ENCODE measurements at regions not wholly inside any gene's neighbourhood (a gene's known extent, or its start where the extent isn't known, plus 50 kb on each side); places are given as distances from the start of the nearest gene placed in this dataset.
A peak's percentile ranks its signal among the peaks of the same experiment; 100 is the strongest.

DNA sequence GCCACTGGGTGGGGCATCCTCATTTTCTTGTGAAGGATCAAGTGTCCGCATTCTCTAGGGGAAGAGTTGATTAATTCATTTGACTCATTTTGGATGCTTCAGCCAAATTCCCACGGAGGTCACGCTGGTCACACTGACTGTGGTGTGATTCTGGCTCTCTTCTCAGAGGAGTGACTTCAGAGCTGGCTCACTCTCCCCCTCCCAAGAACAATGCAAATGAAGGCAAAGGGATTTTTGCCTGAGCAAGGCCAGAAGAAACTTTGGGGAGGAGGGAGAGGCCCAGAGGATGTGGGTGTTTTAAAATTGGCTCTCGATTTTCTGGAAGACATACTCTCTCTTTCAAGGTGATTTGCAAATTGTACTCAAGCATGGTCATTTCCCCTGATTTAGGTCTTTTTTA is 51.1 kb upstream of the LMO2 start:
- peak in 13 of 42 donors; percentile 19 to 74 (median 44) for DNase-seq
- intact Hi-C loops (cut with DNase I) = no loop called here

DNA sequence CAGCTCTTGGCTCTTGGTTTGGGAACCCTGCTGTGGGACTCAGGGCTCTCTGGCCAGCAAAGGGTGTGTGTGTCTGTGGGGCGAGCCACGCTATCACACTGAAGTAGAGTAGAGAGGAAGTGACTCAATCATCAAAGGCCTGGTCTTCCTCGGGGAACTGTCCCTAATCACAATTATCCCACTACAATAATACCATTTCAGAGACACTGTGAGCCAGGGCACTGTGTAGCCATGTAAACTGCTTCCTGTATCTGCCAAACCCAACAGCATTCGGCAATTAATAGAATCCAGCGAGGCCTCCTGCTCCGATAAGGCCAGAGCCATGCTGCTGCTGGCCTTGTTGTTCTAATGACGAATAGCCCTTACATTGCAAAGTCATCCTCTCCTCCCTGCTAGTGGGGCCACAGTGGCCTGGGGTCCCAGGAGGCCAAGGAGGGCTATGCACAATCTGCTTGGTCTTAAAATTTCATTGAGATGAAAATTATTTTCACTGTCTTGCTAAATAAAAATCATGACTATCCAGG is 49.8 kb upstream of the LMO2 start:
- intact Hi-C loops (cut with DNase I) = no loop called here

More for the DNA sequence above, 49.8 kb upstream of the LMO2 start:
- no peak for DNase-seq

Measured in head of caudate nucleus (tissue), 42 donors.